AG09309 (cell line): ENCODE measurements at regions not wholly inside any gene's neighbourhood (a gene's known extent, or its start where the extent isn't known, plus 50 kb on each side); places are given as distances from the start of the nearest gene placed in this dataset.

Experiments
- DNase-seq: peaks from one replicate; pipeline ENCODE4 v3.0.0-alpha.2; 2010; ENCODE audit warnings: low read depth
- H3K4me3 ChIP-seq: 2 replicates; pipeline ENCODE4 v1.5.1; 2011; ENCODE audit warnings: mild to moderate bottlenecking, low read depth, low read length, moderate library complexity; ENCODE audit not compliant: control insufficient read depth
- CTCF ChIP-seq: IDR thresholded peaks from 2 replicates; pipeline ENCODE4 v1.5.1; 2011; ENCODE audit warnings: mild to moderate bottlenecking, low read depth, low read length, inconsistent platforms; ENCODE audit not compliant: insufficient read depth, control insufficient read depth; ENCODE audit errors: missing control alignments

DNA sequence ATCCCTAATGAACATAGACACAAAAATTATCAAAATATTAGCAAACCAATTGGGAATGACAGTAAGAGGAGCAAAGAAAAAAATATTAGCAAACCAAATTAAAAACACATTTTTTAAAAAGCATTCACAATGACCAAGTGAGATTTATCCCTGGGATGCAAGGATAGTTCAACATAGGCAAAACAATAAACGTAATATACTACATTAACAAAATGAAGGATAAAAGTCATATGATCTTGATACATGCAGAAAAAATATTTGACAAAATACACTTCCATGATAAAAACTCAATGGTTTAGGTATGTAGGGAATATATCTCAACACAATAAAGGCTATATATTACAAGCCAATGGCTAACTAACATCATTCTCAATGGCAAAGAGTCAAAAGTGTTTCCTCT, 83.3 kb downstream of the CRPPA start:
- no peak for DNase-seq

DNA sequence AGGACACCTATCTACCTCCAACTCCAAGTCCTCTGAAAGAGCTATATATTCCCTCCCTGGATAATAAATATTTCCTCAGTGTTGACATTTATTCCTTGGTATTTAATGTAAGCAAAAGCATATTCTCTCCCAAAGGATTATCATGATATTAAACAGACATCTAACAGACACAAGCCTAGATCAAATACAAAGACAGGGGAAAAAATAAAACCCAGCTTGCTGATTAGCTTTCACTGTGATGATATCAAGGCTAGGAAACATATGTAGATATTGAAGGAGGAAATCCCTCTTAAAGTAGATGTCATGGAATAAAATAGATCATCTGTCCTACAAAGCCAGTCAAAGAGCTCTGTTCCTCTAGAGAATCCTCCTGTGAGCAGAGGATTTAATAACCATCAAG, 95.2 kb downstream of the CRPPA start:
- H3K4me3 ChIP-seq, result no peak overlapping the region
- TF ChIP-seq CTCF, result no peak
- DNase-seq, result no peak

More for the DNA sequence above, 83.3 kb downstream of the CRPPA start:
- no peak overlapping the region for H3K4me3 ChIP-seq
- no peak for TF ChIP-seq CTCF

DNA sequence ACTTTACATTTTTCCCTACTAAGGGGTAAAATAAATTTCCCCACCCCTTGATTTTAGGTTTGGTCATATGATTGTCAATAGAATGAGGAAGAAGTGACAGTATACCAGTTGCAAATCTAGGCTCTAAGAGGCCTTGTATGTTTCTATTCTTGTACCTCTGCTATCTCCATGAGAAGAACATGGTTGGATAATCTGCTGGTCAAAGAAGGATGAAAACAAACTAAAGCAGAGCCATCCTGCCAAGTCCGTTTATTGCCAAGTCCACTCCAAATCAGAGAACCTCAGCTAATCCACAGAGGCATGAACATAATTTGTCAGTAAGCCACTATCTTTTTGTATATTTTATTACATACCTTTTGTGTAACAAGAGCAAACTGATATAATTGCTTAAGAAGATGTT, 98.0 kb downstream of the CRPPA start:
- no peak for TF ChIP-seq CTCF
- H3K4me3 ChIP-seq, result no peak overlapping the region
- DNase-seq, result no peak

DNA sequence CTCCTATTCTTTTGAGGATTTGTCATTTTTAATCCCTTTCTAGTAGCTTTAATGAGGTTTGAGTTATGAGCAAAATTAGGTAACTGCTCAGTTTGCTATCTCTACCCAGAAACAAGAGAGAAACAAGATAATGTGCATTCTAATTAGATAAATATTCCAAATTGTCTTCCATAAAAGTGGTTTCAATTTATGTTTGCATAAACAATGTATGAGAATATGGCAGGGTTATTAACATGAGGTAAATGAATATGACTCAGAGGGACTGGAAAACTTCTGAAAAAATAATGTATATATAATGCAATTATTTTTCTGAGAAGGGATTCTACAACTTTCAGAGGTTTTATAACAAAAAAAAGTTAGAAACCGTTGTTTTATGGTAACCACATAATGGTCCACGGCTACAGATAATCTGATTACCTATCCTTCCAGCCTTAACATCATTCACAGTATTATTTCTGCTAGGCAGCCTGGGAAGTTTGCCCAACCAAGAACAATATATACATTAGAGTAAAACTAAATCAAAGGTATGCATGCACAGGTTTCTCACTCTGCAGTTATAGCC, 101.2 kb downstream of the CRPPA start:
- no peak for DNase-seq
- TF ChIP-seq CTCF, result no peak
- no peak overlapping the region for H3K4me3 ChIP-seq

DNA sequence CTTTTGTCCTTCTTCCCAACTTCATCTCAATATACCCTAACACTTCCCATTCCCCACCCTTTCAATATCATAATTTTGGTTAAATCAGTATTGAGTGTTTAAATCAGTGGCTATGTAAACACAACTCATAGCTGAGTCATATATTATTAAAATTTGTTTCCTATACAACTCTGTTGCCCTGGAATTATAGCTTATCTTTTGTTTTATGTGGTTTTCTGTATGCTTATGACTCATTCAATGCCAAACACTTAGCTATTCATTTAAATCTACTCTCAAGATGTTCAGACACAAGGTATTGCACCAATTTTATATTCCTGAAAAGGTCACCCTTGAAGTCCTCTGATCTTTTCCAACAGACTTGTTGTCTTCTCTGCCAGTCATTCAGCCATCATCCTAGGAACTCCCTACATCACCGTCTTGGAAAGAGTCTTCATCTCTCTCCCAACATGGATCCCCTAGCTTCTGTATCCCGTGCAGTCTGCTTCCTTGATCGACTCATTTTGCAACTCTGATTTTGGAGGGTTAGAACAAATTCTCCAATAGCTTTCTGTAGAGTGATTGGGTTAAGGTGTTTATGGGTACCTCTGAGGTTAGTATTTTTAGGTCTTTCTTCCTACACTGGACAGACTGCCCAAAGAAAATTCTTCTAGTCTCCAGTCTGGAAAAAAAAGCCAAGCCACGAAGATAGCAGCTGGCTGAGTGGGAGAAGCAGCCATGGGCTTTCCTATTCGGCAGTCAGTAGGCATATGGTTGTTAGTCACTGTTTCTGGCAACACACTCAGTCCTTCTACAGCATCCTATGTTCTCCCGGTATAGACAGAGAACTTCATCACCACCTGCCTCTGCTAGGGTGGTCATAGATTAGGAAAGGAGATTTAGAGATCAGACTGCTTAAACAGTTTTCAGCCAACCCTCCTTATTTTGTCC, 102.1 kb downstream of the CRPPA start:
- no peak overlapping the region for H3K4me3 ChIP-seq

GRCh38 chr7:16318463-16318862, 102.9 kb downstream of the CRPPA start:
- no peak for TF ChIP-seq CTCF
- no peak overlapping the region for H3K4me3 ChIP-seq
- no peak for DNase-seq

More for the DNA sequence above, 102.1 kb downstream of the CRPPA start:
- no peak for TF ChIP-seq CTCF
- no peak for DNase-seq
